K562 (cell line): ENCODE measurements at regions not wholly inside any gene's neighbourhood (a gene's known extent, or its start where the extent isn't known, plus 50 kb on each side); places are given as distances from the start of the nearest gene placed in this dataset.

Source experiments
- ATAC-seq: fragments of 200-7000 bp; cut with Tn5 transposase; 3 replicates; pipeline ENCODE4 v1.9.1; 2020; ENCODE audit warnings: moderate library complexity
- BruUV-seq: library from RNA; stranded (reverse); fragments of 400-500 nt; replicated peaks from 2 replicates; lab custom pipeline; 2021; lab: Mats Ljungman, UMichigan
- CTCF ChIA-PET: fragments of 300-600 bp; formaldehyde crosslinking; extraction: SDS; loops from one replicate; lab custom pipeline; 2021; ENCODE audit warnings: low intra/inter-chr PET ratio; lab: Yijun Ruan, JAX
- POLR2A ChIA-PET: fragments of 300-600, 350-650 bp; sonication (Branson Sonifier 250); formaldehyde crosslinking; extraction: SDS; loops from one replicate; lab custom pipeline; 2021; ENCODE audit warnings: antibody characterized with exemption, inconsistent platforms; lab: Yijun Ruan, JAX
- DNase-seq, 4 experiments: peaks; one replicate each; pipeline versions ENCODE4 v3.0.0 to v3.0.0-alpha.2; 2011 to 2018; ENCODE audit warnings: low spot score in 3 of 4, mixed read lengths in 3 of 4; ENCODE audit errors: extremely low read depth in 1 of 4
- FAIRE-seq: peaks from 2 replicates; lab custom pipeline; 2011; peaks lifted over from hg19 to GRCh38; lab: Jason Lieb, UNC
- H2AFZ ChIP-seq: 2 replicates; pipeline ENCODE4 v1.6.0; 2011; ENCODE audit warnings: low read depth, low read length, control low read depth, inconsistent platforms
- H3K27ac ChIP-seq: fragments of 200-600 bp; 3 replicates; pipeline ENCODE4 v1.8.0; 2011; ENCODE audit warnings: low read depth, mild to moderate bottlenecking, control low read depth, inconsistent platforms, low read length, moderate library complexity, mixed read lengths; ENCODE audit errors: extremely low read depth
- H3K27me3 ChIP-seq, 2 experiments: fragments of 300-600 bp in 1 of 2; 2 replicates in 1 of 2; 3 replicates in 1 of 2; pipeline versions ENCODE4 v1.6.0 to v1.8.0; 2011; ENCODE audit warnings: inconsistent platforms in 2 of 2, low read length in 2 of 2, mild to moderate bottlenecking in 1 of 2, mixed read lengths in 1 of 2, moderate library complexity in 1 of 2; ENCODE audit not compliant: control insufficient read depth in 2 of 2, insufficient read depth in 2 of 2
- H3K36me3 ChIP-seq: fragments of 300-600 bp; 3 replicates; pipeline ENCODE4 v1.8.0; 2011; ENCODE audit warnings: mild to moderate bottlenecking, low read length, inconsistent platforms; ENCODE audit not compliant: control insufficient read depth, insufficient read depth
- H3K4me1 ChIP-seq, 2 experiments: fragments of 200-600 bp in 1 of 2; replicated peaks in 1 of 2; 2 replicates in 1 of 2; 3 replicates in 1 of 2; pipeline versions ENCODE4 v1.5.1 to v1.8.0; 2011; ENCODE audit warnings: inconsistent platforms in 2 of 2, low read length in 2 of 2, mild to moderate bottlenecking in 1 of 2, mixed read lengths in 1 of 2, moderate library complexity in 1 of 2; ENCODE audit not compliant: control insufficient read depth in 2 of 2, insufficient read depth in 2 of 2
- H3K4me2 ChIP-seq: 2 replicates; pipeline ENCODE4 v1.6.1; 2011; ENCODE audit warnings: low read length, control low read depth, inconsistent platforms, mixed read lengths; ENCODE audit not compliant: insufficient read depth
- H3K4me3 ChIP-seq: fragments of 200-600 bp; sonication (generic), shearing (Covaris generic); 2 replicates; pipeline ENCODE4 v1.5.1; 2016; ENCODE audit warnings: control low read depth, inconsistent platforms
- H3K79me2 ChIP-seq: fragments of 200-600 bp; 3 replicates; pipeline ENCODE4 v1.8.0; 2011; ENCODE audit warnings: low read length, inconsistent platforms; ENCODE audit not compliant: control insufficient read depth, insufficient read depth
- H3K9ac ChIP-seq, 2 experiments: 2 replicates each; pipeline versions ENCODE4 v1.6.0 to v1.6.1; 2011; ENCODE audit warnings: low read depth in 2 of 2, low read length in 2 of 2, control low read depth in 1 of 2, inconsistent platforms in 1 of 2, mild to moderate bottlenecking in 1 of 2, mixed read lengths in 1 of 2; ENCODE audit not compliant: insufficient read depth in 1 of 2
- H3K9me1 ChIP-seq: one replicate; pipeline ENCODE4 v1.6.0; 2011; ENCODE audit warnings: inconsistent platforms, mild to moderate bottlenecking, low read length, moderate library complexity; ENCODE audit not compliant: control insufficient read depth, insufficient read depth
- H3K9me3 ChIP-seq: replicated peaks from 2 replicates; pipeline ENCODE4 v1.5.1; 2011; ENCODE audit warnings: low read depth, low read length, inconsistent platforms; ENCODE audit not compliant: control insufficient read depth, insufficient read depth
- H4K20me1 ChIP-seq: replicated peaks from 2 replicates; pipeline ENCODE4 v1.6.1; 2011; ENCODE audit warnings: low read length, inconsistent platforms, mixed read lengths; ENCODE audit not compliant: control insufficient read depth, insufficient read depth
- BCLAF1 ChIP-seq, 2 experiments: fragments of 450-650 bp in 1 of 2; IDR thresholded peaks; 2 replicates each; pipeline ENCODE4 v1.6.1; 2011 to 2017; ENCODE audit warnings: low read depth in 2 of 2, antibody characterized with exemption in 1 of 2, borderline replicate concordance in 1 of 2, low read length in 1 of 2, mild to moderate bottlenecking in 1 of 2, mixed read lengths in 1 of 2; ENCODE audit not compliant: control insufficient read depth in 1 of 2
- ELK3 ChIP-seq: fragments of 450-650 bp; formaldehyde crosslinking; IDR thresholded peaks from 2 replicates; pipeline ENCODE4 v1.4.0; 2020; ENCODE audit warnings: mild to moderate bottlenecking
- HES1 ChIP-seq: fragments of 450-650 bp; IDR thresholded peaks from 2 replicates; pipeline ENCODE4 v1.6.1; 2016; ENCODE audit warnings: low read depth, mild to moderate bottlenecking, moderate library complexity
- MEF2D ChIP-seq: conservative IDR thresholded peaks from 2 replicates; pipeline ENCODE4 v1.6.1; 2016; ENCODE audit warnings: low read depth, missing genetic modification characterization, missing compliant biosample characterization
- NR2F6 ChIP-seq: fragments of 450-650 bp; formaldehyde crosslinking; IDR thresholded peaks from 2 replicates; pipeline ENCODE4 v1.4.0; 2020; ENCODE audit warnings: mild to moderate bottlenecking
- RCOR1 ChIP-seq, 2 experiments: IDR thresholded peaks; 2 replicates each; pipeline ENCODE4 v1.6.1; 2012; ENCODE audit warnings: low read depth in 2 of 2, low read length in 2 of 2, borderline replicate concordance in 1 of 2, improper control_type of control experiment in 1 of 2
- TOE1 ChIP-seq, 2 experiments: fragments of 450-650 bp in 1 of 2; sonication (generic) in 1 of 2; formaldehyde crosslinking in 1 of 2; IDR thresholded peaks; 2 replicates each; pipeline versions ENCODE4 v1.7.1 to v1.8.0; 2016 to 2022; ENCODE audit warnings: borderline replicate concordance in 2 of 2, mild to moderate bottlenecking in 2 of 2, antibody characterized with exemption in 1 of 2, inconsistent platforms in 1 of 2, low read depth in 1 of 2, missing genetic modification reagents in 1 of 2, moderate library complexity in 1 of 2
- YY1 ChIP-seq, 3 experiments: IDR thresholded peaks; 2 replicates each; pipeline ENCODE4 v1.6.1; 2011; ENCODE audit warnings: low read length in 2 of 3, mild to moderate bottlenecking in 2 of 3, moderate library complexity in 2 of 3, borderline replicate concordance in 1 of 3, control low read depth in 1 of 3, low read depth in 1 of 3; ENCODE audit not compliant: insufficient read depth in 3 of 3, insufficient replicate concordance in 2 of 3, control insufficient read depth in 1 of 3, insufficient read length in 1 of 3; ENCODE audit errors: extremely low read depth in 1 of 3
- ZBTB9 ChIP-seq: fragments of 450-650 bp; formaldehyde crosslinking; IDR thresholded peaks from 2 replicates; pipeline ENCODE4 v1.4.0; 2020; ENCODE audit warnings: mild to moderate bottlenecking, moderate library complexity
- ZFX ChIP-seq: sonication (generic); formaldehyde crosslinking; IDR thresholded peaks from 2 replicates; pipeline ENCODE4 v1.8.0; 2022; ENCODE audit warnings: mild to moderate bottlenecking, missing genetic modification reagents, moderate library complexity
- ZNF280B ChIP-seq: fragments of 250-450 bp; sonication (Bioruptor Pico); IDR thresholded peaks from 2 replicates; pipeline ENCODE4 v1.5.1; 2021; ENCODE audit warnings: mild to moderate bottlenecking
- ZNF57 ChIP-seq: fragments of 450-650 bp; formaldehyde crosslinking; IDR thresholded peaks from 2 replicates; pipeline ENCODE4 v1.4.0; 2020; ENCODE audit warnings: mild to moderate bottlenecking, moderate library complexity
- WGBS: fragments of 100-300 bp; shearing (Covaris generic); methylation state at CpG from one replicate; pipeline ENCODE4 v1.1.6; 2016; ENCODE audit warnings: low coverage, mixed read lengths; ENCODE audit not compliant: insufficient coverage; ENCODE audit errors: missing lambda C conversion rate; 5-methylcytosine and 5-hydroxymethylcytosine counted together
- in situ Hi-C: fragments of 300-500 bp; cut with MboI; formaldehyde crosslinking; loops from 4 replicates; pipeline ENCODE4 v1.15.0; 2018; ENCODE audit warnings: inconsistent platforms, mixed read lengths
- intact Hi-C: fragments of 100-400 bp; cut with micrococcal nuclease; formaldehyde crosslinking; loops from 2 replicates; pipeline ENCODE4 v1.14.2; 2022

GRCh38 chr11:69369945-69370344, 76.0 kb downstream of the MYEOV start:
- no peak overlapping the region for H3K4me3 ChIP-seq
- no peaks in the 10 kb centered on the region for H3K9me1 ChIP-seq
- H4K20me1 ChIP-seq, result no peaks in the 10 kb centered on the region
- ChIA-PET POLR2A (interaction anchor here (1.0 kb wide), 1 partner anchor 9 kb away, joined by 3 read pairs; no protein-coding TSS in a partner anchor), CTCF (no interaction called here)
- WGBS, result 75% methylated on average over 2 of the region's 2 CpGs
- no peak for FAIRE-seq
- no peak overlapping the region for H2AFZ ChIP-seq
- no peak for ATAC-seq
- intact Hi-C loops (loop anchor here (10.0 kb wide), 1 partner anchor 75 kb away; the partner anchor contains the start of gene MYEOV), in situ Hi-C loops (no loop called here)
- no peak overlapping the region for H3K4me2 ChIP-seq
- peaks cover 0 to 12% of the 10 kb centered on the region in 2 experiments; a peak in 3 of 5 replicates for H3K4me1 ChIP-seq
- peaks cover 6% of the 10 kb centered on the region; the same call in 1 of the 3 replicates for H3K36me3 ChIP-seq
- BruUV-seq, result no TSS peak
- H3K9ac ChIP-seq, result no peak overlapping the region
- no peaks in the 10 kb centered on the region for H3K27me3 ChIP-seq
- no peaks in the 10 kb centered on the region for H3K79me2 ChIP-seq
- no peak overlapping the region for H3K27ac ChIP-seq
- peaks cover 3% of the 10 kb centered on the region; the same call in 1 of the 2 replicates for H3K9me3 ChIP-seq
- no peak for DNase-seq
- TF ChIP-seq YY1 (IDR thresholded peaks at IDR 0.05; ENCODE audit: borderline replicate concordance in 1 of 3, control insufficient read depth in 1 of 3, extremely low read depth in 1 of 3, insufficient read depth in 3 of 3, insufficient read length in 1 of 3, insufficient replicate concordance in 2 of 3, low read depth in 1 of 3, low read length in 2 of 3) (no peak), MEF2D (no peak), RCOR1 (IDR thresholded peaks at IDR 0.05; ENCODE audit: borderline replicate concordance in 1 of 2, low read depth in 2 of 2, low read length in 2 of 2) (no peak), HES1 (no peak), NR2F6 (CRISPR knock-in tag) (no peak), ELK3 (no peak), ZNF280B (CRISPR knock-in tag) (no peak), BCLAF1 (IDR thresholded peaks at IDR 0.05; ENCODE audit: borderline replicate concordance in 1 of 2, control insufficient read depth in 1 of 2, low read depth in 2 of 2, low read length in 1 of 2) (no peak), ZBTB9 (no peak), ZNF57 (CRISPR knock-in tag) (no peak), TOE1 (IDR thresholded peaks at IDR 0.05; ENCODE audit: borderline replicate concordance) (no peak), TOE1 (CRISPR knock-in tag; IDR thresholded peaks at IDR 0.05; ENCODE audit: borderline replicate concordance, low read depth) (no peak), ZFX (CRISPR knock-in tag) (no peak)
